Lung (tissue), 11 donors: ENCODE measurements at regions not wholly inside any gene's neighbourhood (a gene's known extent, or its start where the extent isn't known, plus 50 kb on each side); places are given as distances from the start of the nearest gene placed in this dataset.

ENCODE experiments used
- ATAC-seq: fragments of 200-7000 bp; cut with Tn5 transposase; one replicate; pipeline ENCODE4 v1.9.1; 2020; ENCODE audit warnings: moderate number of reproducible peaks; ENCODE audit not compliant: insufficient read depth, low FRiP score
- DNase-seq, 3 donors: peaks; one replicate each; pipeline ENCODE4 v3.0.0-alpha.2; 2013 to 2017
- H3K27ac ChIP-seq, 2 donors: one replicate each; pipeline ENCODE4 v1.5.1; 2013; ENCODE audit warnings: mild to moderate bottlenecking in 2 of 2, moderate library complexity in 2 of 2, control low read depth in 1 of 2, inconsistent platforms in 1 of 2, low read depth in 1 of 2, low read length in 1 of 2
- H3K27me3 ChIP-seq, 3 donors: one replicate each; pipeline ENCODE4 v1.5.1; 2013; ENCODE audit warnings: low read length in 2 of 3; ENCODE audit not compliant: control insufficient read depth in 3 of 3, insufficient read depth in 3 of 3
- H3K36me3 ChIP-seq, 4 donors: one replicate each; pipeline ENCODE4 v1.5.1; 2013; ENCODE audit warnings: low read length in 4 of 4, mild to moderate bottlenecking in 1 of 4, moderate library complexity in 1 of 4; ENCODE audit not compliant: control insufficient read depth in 4 of 4, insufficient read depth in 4 of 4
- H3K4me1 ChIP-seq, 5 donors: one replicate each; pipeline ENCODE4 v1.5.1; 2013; ENCODE audit warnings: low read length in 5 of 5, mild to moderate bottlenecking in 2 of 5, moderate library complexity in 1 of 5; ENCODE audit not compliant: control insufficient read depth in 5 of 5, insufficient read depth in 5 of 5
- H3K4me3 ChIP-seq: one replicate; pipeline ENCODE4 v1.5.1; 2013; ENCODE audit warnings: mild to moderate bottlenecking, control low read depth, moderate library complexity
- H3K9ac ChIP-seq, 2 donors: one replicate each; pipeline ENCODE4 v1.5.1; 2013; ENCODE audit warnings: low read length in 2 of 2, control low read depth in 1 of 2; ENCODE audit not compliant: insufficient read depth in 1 of 2
- H3K9me3 ChIP-seq, 4 donors: one replicate each; pipeline ENCODE4 v1.5.1; 2013; ENCODE audit warnings: low read length in 3 of 4, mild to moderate bottlenecking in 1 of 4, moderate library complexity in 1 of 4; ENCODE audit not compliant: control insufficient read depth in 4 of 4, insufficient read depth in 3 of 4
- CTCF ChIP-seq: IDR thresholded peaks from 2 replicates; pipeline ENCODE4 v1.5.1; 2012; ENCODE audit warnings: mild to moderate bottlenecking; ENCODE audit errors: control extremely low read depth, extremely low read depth
- WGBS, 2 donors: extraction: QIAGEN DNeasy Blood & Tissue Kit; methylation state at CpG; one replicate each; pipeline ENCODE4 v1.1.7; 2013; 5-methylcytosine and 5-hydroxymethylcytosine counted together
- donor health status: control.
- donor health status: control.
- donor health status: Bipolar disorder and iron deficiency.
- donor health status: healthy.
- donor health status: DM: yes; HTN: yes; CAD: no.

DNA sequence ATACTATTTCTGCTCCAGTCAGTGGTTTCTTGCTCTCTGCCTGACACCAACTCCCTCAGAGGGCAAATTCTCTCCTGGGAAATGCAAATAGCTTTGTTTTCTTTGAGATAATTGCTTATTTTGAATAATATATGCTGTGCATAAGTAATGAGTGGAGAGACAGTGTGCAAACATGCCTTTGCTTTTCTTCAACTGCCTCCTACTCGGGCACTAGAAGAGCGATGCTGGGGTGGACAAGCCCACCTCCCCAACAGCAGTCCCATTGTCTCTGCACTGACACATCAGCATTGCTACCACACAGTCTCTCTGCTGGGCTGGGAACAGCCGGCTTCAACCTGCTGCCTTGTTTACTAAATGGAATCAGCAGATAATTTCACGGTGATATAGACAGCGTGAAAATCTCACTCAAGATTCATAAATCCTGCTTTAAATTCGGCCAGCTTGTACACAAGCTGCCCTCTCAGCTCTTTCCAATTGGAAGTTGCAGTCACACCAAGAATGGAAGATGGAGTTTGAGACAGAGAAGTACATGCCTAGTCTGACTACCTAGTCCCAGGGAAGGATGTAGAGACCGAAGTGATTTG, 694.5 kb downstream of the TDRD15 start:
- TF ChIP-seq CTCF, result no peak
- peaks cover 0 to 10% (median 0%) of the 10 kb centered on the region in 5 donors for H3K4me1 ChIP-seq
- no peaks in the 10 kb centered on the region for H3K27me3 ChIP-seq
- whole genome bisulfite sequencing, 2 donors, result 70 to 74% methylated on average over 7 of the region's 7 CpGs
- ATAC-seq (no peak), DNase-seq (no peak)
- H3K9ac ChIP-seq, result no peak overlapping the region
- no peak overlapping the region for H3K27ac ChIP-seq
- H3K9me3 ChIP-seq, result peaks cover 0 to 2% (median 0%) of the 10 kb centered on the region in 4 donors
- no peaks in the 10 kb centered on the region for H3K36me3 ChIP-seq
- H3K4me3 ChIP-seq, result no peak overlapping the region

GRCh38 chr2:21819454-21819853, 695.7 kb downstream of the TDRD15 start:
- Histone ChIP-seq H3K9ac (no peak overlapping the region), H3K4me3 (no peak overlapping the region), H3K9me3 (peaks cover 0 to 2% (median 0%) of the 10 kb centered on the region in 4 donors), H3K36me3 (no peaks in the 10 kb centered on the region), H3K4me1 (peaks cover 0 to 10% (median 0%) of the 10 kb centered on the region in 5 donors), H3K27ac (no peak overlapping the region), H3K27me3 (no peaks in the 10 kb centered on the region)
- TF ChIP-seq CTCF, result no peak
- DNase-seq (no peak), ATAC-seq (no peak)
- 75 to 98% methylated on average over 2 of the region's 2 CpGs for WGBS, 2 donors

DNA sequence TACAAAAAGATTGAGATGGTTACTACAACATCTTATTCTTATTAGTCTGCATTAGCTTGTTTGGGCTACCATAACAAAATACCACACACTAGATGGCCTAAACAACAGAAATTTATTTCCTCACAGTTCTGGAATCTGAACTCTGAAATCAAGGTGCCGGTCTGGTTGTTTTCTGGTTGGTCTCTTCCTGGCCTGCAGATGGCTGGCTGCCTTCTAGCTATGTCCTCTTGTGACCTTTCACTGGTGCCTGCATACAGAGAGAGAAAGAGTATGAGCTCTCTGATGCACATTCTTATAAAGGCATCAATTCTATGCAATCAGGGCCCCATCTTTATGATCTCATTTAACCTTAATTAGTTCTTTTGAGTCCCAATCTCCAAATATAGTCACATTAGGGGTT, 696.5 kb downstream of the TDRD15 start:
- H3K36me3 ChIP-seq, result no peaks in the 10 kb centered on the region
- H3K9ac ChIP-seq, result no peak overlapping the region
- peaks cover 0 to 10% (median 0%) of the 10 kb centered on the region in 5 donors for H3K4me1 ChIP-seq
- H3K27ac ChIP-seq, result no peak overlapping the region
- no peaks in the 10 kb centered on the region for H3K27me3 ChIP-seq
- DNase-seq, result no peak
- no peak for TF ChIP-seq CTCF
- no peak for ATAC-seq
- 70 to 84% methylated on average over 1 of the region's 1 CpG for WGBS, 2 donors
- no peak overlapping the region for H3K4me3 ChIP-seq
- peaks cover 0 to 2% (median 0%) of the 10 kb centered on the region in 4 donors for H3K9me3 ChIP-seq
